ENCODE measurements at regions not wholly inside any gene's neighbourhood (a gene's known extent, or its start where the extent isn't known, plus 50 kb on each side); places are given as distances from the start of the nearest gene placed in this dataset.

- no peak for DNase-seq (ENCODE audit: low read depth, low spot score)
- H3K27me3 ChIP-seq (ENCODE audit: control insufficient read depth, extremely low read depth, insufficient read depth, low read length): no peaks in the 10 kb centered on the region
- H3K9me3 ChIP-seq (ENCODE audit: control insufficient read depth, low read depth, low read length): no peaks in the 10 kb centered on the region
- no peaks in the 10 kb centered on the region for H3K79me2 ChIP-seq (ENCODE audit: control insufficient read depth, insufficient read depth, low read length)
- H3K4me1 ChIP-seq (ENCODE audit: control insufficient read depth, extremely low read depth, insufficient read depth, low read length): peaks cover 4% of the 10 kb centered on the region
- no peak for FAIRE-seq
- no peaks in the 10 kb centered on the region for H3K36me3 ChIP-seq (ENCODE audit: control insufficient read depth in 2 of 2, extremely low read depth in 1 of 2, insufficient read depth in 2 of 2, low read length in 2 of 2)
- no peak overlapping the region for H3K4me3 ChIP-seq (ENCODE audit: control insufficient read depth in 2 of 3, extremely low read depth in 1 of 3, insufficient read depth in 2 of 3, low read depth in 1 of 3, low read length in 3 of 3)
- dilution Hi-C loops (cut with MboI; ENCODE audit: extremely low pct_ligation_motif_present, low sequenced_read_pairs): no loop called here
- TF ChIP-seq CTCF (optimal IDR thresholded peaks at IDR 0.05 in 1 of 3, IDR thresholded peaks at IDR 0.05 in 1 of 3, conservative IDR thresholded peaks at IDR 0.05 in 1 of 3; ENCODE audit: extremely low read depth in 1 of 3, insufficient read depth in 2 of 3, low read length in 3 of 3) (no peak), EZH2 (IDR thresholded peaks at IDR 0.05; ENCODE audit: low read length) (no peak)
- no peak overlapping the region for H3K27ac ChIP-seq (ENCODE audit: control insufficient read depth, insufficient read depth, low read length)
- H3K9ac ChIP-seq (ENCODE audit: control insufficient read depth, extremely low read depth, insufficient read depth, low read length): no peak overlapping the region
- no peak overlapping the region for H3K4me2 ChIP-seq (ENCODE audit: control insufficient read depth, extremely low read depth, insufficient read depth, low read depth, low read length)
- H4K20me1 ChIP-seq (ENCODE audit: control insufficient read depth, extremely low read depth, insufficient read depth, low read length): no peaks in the 10 kb centered on the region
- no peaks in the 10 kb centered on the region for H3K9me1 ChIP-seq (ENCODE audit: control insufficient read depth, extremely low read depth, insufficient read depth, low read length)
- H2AFZ ChIP-seq (ENCODE audit: control insufficient read depth, low read length): no peak overlapping the region
Observed at GRCh38 chr7:17015598-17016031, 133.8 kb upstream of the AGR3 start.

- DNase-seq (ENCODE audit: low read depth, low spot score): no peak
- dilution Hi-C loops (cut with MboI; ENCODE audit: extremely low pct_ligation_motif_present, low sequenced_read_pairs): no loop called here
- H3K27me3 ChIP-seq (ENCODE audit: control insufficient read depth, extremely low read depth, insufficient read depth, low read length): no peaks in the 10 kb centered on the region
- H3K27ac ChIP-seq (ENCODE audit: control insufficient read depth, insufficient read depth, low read length): no peak overlapping the region
- FAIRE-seq: no peak
- peaks cover 13% of the 10 kb centered on the region for H3K4me1 ChIP-seq (ENCODE audit: control insufficient read depth, extremely low read depth, insufficient read depth, low read length)
- no peak overlapping the region for H3K9ac ChIP-seq (ENCODE audit: control insufficient read depth, extremely low read depth, insufficient read depth, low read length)
- H3K9me3 ChIP-seq (ENCODE audit: control insufficient read depth, low read depth, low read length): no peaks in the 10 kb centered on the region
- H4K20me1 ChIP-seq (ENCODE audit: control insufficient read depth, extremely low read depth, insufficient read depth, low read length): no peaks in the 10 kb centered on the region
- no peaks in the 10 kb centered on the region for H3K36me3 ChIP-seq (ENCODE audit: control insufficient read depth in 2 of 2, extremely low read depth in 1 of 2, insufficient read depth in 2 of 2, low read length in 2 of 2)
- H3K9me1 ChIP-seq (ENCODE audit: control insufficient read depth, extremely low read depth, insufficient read depth, low read length): no peaks in the 10 kb centered on the region
- H2AFZ ChIP-seq (ENCODE audit: control insufficient read depth, low read length): no peak overlapping the region
- H3K4me3 ChIP-seq (ENCODE audit: control insufficient read depth in 2 of 3, extremely low read depth in 1 of 3, insufficient read depth in 2 of 3, low read depth in 1 of 3, low read length in 3 of 3): no peak overlapping the region
- no peak for TF ChIP-seq CTCF (optimal IDR thresholded peaks at IDR 0.05 in 1 of 3, IDR thresholded peaks at IDR 0.05 in 1 of 3, conservative IDR thresholded peaks at IDR 0.05 in 1 of 3; ENCODE audit: extremely low read depth in 1 of 3, insufficient read depth in 2 of 3, low read length in 3 of 3)
- no peak for TF ChIP-seq EZH2 (IDR thresholded peaks at IDR 0.05; ENCODE audit: low read length)
- no peak overlapping the region for H3K4me2 ChIP-seq (ENCODE audit: control insufficient read depth, extremely low read depth, insufficient read depth, low read depth, low read length)
- H3K79me2 ChIP-seq (ENCODE audit: control insufficient read depth, insufficient read depth, low read length): no peaks in the 10 kb centered on the region
Observed at GRCh38 chr7:17016402-17017010, 134.7 kb upstream of the AGR3 start.

All from keratinocyte (primary cell).